HG02623 (cell line): ENCODE measurements at regions not wholly inside any gene's neighbourhood (a gene's known extent, or its start where the extent isn't known, plus 50 kb on each side); places are given as distances from the start of the nearest gene placed in this dataset.

ENCODE experiments used
- ATAC-seq: cut with Tn5 transposase; IDR thresholded peaks from one replicate; pipeline ENCODE4 v1.9.1; 2021; ENCODE audit warnings: moderate library complexity; ENCODE audit not compliant: unreplicated experiment

- ATAC-seq, result no peak
Measured at GRCh38 chr2:215772634-215773563, 240.5 kb downstream of the MREG start.

DNA sequence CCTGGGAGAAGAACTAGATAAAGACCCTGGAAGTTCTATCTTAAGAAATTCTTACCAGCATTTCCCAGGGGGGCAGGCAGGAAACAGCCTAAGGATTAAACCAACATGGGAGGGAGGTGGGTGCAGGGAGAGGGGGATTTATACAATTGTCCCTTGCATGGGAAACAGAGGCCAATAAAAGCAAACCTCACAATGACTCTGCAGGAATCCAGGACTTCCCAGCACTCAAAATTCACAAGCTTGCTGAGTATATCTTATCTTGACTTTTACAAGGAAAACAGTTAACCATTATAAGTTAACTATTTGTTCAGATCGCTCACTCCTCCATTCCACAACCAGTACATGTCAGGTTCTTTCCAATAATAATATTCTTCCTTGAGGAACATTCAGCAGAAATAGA lies 241.3 kb downstream of the MREG start:
- no peak for ATAC-seq

DNA sequence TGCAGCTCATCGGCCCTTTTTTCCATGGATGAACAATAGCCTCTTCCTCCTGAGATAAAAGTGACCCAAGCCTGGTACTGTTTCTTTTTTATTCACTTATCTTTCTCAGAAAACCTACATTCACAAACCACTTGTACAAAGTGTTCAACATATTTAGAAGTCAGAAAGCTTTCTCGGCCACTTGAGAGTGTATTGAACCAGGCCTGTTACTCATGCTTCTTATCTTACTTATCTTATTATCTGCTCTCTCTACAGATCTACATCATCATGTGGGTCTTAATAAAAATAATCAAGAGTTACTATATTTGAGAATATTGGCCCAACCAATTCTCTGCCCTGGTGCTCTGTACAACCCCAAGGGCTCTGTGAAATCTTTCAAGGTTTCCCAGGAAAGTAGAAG lies 242.1 kb downstream of the MREG start:
- no peak for ATAC-seq

DNA sequence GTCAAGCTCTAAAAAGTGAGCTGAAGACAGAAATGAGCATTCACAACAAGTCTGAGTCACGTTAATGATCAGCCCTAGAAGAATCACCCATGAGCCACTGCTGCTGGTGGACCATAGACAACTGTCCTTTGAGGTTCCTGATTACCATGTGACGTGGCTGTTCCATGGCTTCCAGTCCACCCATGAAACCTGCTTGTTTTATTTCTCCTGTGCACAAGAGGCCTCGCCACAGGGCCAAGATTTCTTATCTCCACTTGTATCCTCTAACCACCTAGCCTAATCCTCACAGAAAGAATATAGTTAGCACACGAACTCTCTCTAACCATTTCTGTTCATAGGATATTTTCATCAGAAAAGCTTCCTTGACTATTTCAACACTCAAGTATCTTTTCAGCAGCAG lies 242.7 kb downstream of the MREG start:
- ATAC-seq, result no peak

GRCh38 chr2:215769246-215769645 lies 244.1 kb downstream of the MREG start:
- no peak for ATAC-seq

- no peak for ATAC-seq
Measured at GRCh38 chr2:215767625-215768024, 245.7 kb downstream of the MREG start.

DNA sequence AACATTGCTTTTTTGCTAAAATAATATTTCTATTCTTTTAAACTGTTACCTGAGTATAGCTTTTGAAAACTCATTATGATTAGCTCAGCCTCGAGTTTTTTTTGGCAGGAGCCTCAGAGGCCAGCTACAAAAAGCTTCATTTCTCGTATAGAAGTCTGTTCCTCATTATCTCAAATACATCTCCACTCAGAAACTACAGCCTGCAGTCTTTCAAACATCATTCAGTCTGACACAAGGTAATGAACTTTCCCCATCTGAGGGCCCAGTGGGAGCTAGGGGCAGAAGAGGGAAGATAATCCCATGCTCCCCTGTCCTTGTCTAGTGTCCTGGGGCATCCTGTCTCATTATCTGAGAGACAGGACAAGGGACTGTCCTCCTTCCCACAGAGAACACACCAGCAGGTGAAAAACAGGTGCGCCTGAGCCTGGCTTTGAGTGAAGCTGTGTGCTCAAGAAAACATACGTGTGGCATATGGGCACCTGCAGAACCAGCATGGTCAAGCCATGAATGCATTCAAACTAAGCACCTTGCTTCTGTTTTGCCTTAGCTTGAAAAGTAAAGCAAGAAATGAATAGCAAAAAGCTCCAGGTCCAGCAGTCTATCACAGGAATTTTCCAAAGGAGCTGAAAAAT lies 247.5 kb downstream of the MREG start:
- no peak for ATAC-seq

DNA sequence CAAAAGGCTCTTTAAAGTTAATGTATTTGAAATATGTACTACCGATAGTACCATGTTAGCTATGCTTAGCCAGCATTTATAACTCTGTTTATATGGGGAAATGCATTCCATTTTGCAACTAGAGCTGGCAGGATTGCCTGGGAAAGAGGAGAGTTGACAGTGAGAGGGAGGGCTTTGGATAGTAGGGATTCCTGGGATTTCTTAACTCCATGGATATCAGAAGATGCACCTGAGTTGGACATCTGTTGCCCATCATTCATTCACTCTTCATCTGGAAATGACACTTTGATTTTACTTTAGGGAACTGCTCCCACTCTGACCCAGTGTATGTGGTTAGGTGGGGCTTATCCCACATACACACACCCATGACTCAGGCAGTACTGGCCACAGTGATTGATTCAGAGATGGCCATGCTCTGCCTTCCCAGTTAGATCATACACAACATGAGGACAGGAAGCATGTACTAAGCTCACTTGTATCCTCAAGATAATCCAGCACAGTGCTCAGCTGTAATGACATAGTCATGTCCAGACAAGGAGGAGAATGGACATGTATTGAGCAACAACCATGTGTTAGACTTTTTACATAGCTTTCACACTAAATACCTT lies 248.8 kb downstream of the MREG start:
- ATAC-seq, result no peak

DNA sequence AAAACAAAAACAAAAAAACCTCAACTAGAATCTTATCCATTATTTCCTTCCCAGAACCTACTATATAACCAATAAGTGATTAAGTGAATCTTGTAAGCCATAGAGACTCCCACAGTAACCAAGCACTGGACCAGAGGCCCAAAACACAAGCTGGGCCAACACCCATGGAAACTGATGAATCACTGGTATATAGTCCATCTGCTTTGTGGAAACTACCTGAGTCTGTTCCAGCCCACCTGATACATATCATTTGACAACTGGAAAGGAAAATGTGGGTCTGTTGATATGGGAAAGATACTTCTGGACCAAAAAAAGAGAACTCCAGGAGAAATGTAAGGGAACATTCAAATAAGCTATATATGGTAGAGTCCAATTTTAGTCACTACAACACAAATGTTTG lies 252.8 kb downstream of the MREG start:
- ATAC-seq, result no peak

DNA sequence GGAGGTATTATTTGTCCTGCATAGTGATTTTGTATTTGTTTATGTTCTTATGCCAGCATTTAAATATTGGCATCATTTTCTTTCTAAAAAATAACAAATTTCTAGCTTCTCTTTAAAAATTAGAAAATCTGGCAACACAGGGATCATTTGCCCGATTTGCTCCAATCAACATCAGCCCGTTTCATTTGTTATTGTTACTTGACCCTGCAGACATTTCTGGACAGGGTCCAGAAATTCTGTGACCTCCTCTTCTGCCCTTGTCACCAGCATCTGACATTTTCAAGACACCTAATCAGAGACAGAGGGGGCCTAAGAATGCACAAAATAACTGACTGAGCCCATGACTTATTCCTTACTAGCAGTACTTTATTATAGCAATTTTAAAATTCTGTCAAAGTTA lies 253.3 kb downstream of the MREG start:
- no peak for ATAC-seq

- ATAC-seq, result no peak
Measured at GRCh38 chr2:215758691-215759090, 254.7 kb downstream of the MREG start.

GRCh38 chr2:215756346-215756730 lies 257.0 kb downstream of the MREG start:
- no peak for ATAC-seq

DNA sequence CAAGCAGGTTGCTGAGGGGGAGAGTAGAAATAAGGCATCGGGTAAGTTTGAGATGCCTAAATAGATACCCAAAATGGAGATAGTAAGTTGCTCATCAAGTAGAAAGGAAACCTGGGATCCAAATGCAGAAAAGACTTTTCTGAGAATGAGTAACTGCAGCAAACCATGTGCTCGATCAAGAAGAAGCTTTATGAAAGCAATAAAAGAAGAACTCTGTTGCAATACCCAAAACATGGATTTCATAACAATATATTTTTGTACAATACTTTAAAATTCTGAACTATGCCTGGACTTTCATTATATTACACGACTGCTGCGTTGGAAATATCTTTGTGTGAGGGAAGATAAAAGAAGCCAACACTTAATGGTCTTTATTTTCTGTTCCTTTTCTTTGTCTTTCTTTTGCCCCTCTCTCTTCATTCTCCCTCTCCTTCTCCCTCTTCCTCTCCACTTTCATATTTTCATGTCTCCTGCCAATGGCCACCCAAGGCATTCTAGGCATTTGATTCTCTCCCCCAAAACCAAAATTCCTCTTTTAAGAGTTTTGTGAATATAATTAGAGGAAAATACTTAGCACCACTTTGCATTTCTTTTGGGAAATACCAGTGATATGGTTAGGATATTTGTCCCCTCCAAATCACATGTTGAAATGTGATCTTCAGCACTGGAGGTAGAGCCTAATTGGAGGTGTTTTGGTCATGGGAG lies 257.6 kb downstream of the MREG start:
- no peak for ATAC-seq

- no peak for ATAC-seq
Measured at GRCh38 chr2:215754546-215754945, 258.8 kb downstream of the MREG start.

GRCh38 chr2:215753808-215754207 lies 259.5 kb downstream of the MREG start:
- no peak for ATAC-seq

GRCh38 chr2:215752991-215753390 lies 260.4 kb downstream of the MREG start:
- no peak for ATAC-seq

DNA sequence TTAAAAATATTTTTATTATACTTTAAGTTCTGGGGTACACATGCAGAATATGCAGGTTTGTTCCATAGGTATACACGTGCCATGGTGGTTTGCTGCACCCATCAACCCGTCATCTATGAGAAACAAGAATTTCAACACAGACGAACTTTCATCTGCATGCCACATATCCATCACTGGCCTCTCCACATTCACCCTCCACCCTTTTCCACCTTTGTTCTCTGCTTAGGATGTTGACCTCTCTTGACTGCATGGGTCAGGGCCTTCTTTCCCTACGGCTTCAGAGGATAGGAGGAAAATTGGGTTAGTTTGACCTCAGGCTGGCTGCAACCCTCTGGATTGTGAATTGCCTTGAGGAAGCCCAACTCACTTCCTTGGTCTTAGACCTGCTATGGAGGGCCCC lies 260.9 kb downstream of the MREG start:
- ATAC-seq, result no peak

DNA sequence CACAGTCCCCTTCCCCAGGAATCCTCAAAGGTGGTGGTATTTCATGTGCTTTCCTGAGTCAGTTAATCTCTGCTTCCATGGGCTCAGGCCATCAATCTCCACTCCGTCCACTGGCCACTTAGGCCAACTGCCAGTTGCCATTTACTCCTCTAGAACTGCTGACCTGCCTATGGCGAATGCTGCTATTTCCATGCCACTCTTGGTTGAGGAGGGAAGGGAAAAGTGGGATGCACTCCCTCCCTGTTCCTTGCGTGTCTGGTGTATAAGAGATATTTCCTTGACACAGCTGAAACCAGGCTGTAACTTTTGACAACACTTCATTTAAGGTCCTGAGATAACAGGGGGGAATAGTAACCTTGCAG lies 261.5 kb downstream of the MREG start:
- ATAC-seq, result no peak

DNA sequence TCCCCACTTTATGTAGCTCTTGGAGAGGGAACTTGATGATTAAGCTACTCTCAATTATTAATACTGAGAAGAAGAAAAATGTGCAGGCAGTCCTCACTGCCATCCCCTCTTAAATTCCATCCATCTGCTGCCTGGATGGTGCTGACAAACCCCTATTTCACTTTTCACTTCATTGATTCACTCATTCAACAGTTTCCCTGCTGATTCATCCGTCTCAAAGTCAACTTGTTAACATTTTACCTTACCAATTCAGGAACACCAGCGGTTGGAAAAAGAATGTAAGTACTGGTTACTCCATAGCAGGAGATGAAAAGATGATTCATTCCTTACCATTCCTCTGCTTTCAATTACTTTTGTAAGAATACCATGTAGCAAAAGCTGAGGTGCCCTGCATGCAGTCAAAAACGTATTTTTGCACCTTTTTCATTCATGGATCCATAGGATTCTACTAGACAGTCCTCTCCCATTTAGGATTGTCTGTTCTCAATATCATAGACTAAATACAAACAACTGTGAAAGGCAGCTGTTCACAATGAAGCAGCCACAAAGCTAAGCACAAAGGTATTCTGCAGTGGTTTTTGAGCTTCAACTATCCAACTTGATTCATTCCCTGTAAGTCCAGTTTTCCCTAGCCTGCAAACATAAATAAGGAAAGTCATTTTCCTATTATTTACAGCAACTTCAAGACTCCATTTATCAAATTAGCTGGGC lies 262.0 kb downstream of the MREG start:
- no peak for ATAC-seq

- no peak for ATAC-seq
Measured at GRCh38 chr2:215750763-215751162, 262.6 kb downstream of the MREG start.
